ENCODE measurements at regions not wholly inside any gene's neighbourhood (a gene's known extent, or its start where the extent isn't known, plus 50 kb on each side); places are given as distances from the start of the nearest gene placed in this dataset.
A peak's percentile ranks its signal among the peaks of the same experiment; 100 is the strongest.

GRCh38 chr2:111632661-111633060 lies 251.3 kb downstream of the ANAPC1 start:
- H3K9me3 Mint-ChIP-seq = peaks cover 35% of the 10 kb centered on the region
- Histone ChIP-seq H3K4me3 (no peak overlapping the region), H3K79me2 (ENCODE audit: low read depth) (no peaks in the 10 kb centered on the region), H3K27me3 (no peaks in the 10 kb centered on the region), H3K4me2 (no peak overlapping the region), H3K4me1 (no peaks in the 10 kb centered on the region), H3K36me3 (no peaks in the 10 kb centered on the region), H2AFZ (replicated peaks) (peak overlapping the region; percentile 79), H3K9me3 (ENCODE audit: low read depth) (peaks cover 4% of the 10 kb centered on the region), H3F3A (ENCODE audit: low read depth) (no peaks in the 10 kb centered on the region), H4K20me1 (ENCODE audit: low read depth) (no peaks in the 10 kb centered on the region), H3K27ac (no peak overlapping the region), H3K9ac (no peak overlapping the region)
- no peak overlapping the region for H3K27ac Mint-ChIP-seq
- peaks cover 4% of the 10 kb centered on the region for H3K36me3 Mint-ChIP-seq
- no peaks in the 10 kb centered on the region for H3K4me1 Mint-ChIP-seq
- DNase-seq (ENCODE audit: low spot score) = no peak
- H3K27me3 Mint-ChIP-seq (ENCODE audit: insufficient read depth, low read depth) = no peaks in the 10 kb centered on the region
- no peak overlapping the region for H3K4me3 Mint-ChIP-seq
- TF ChIP-seq CTCF (IDR thresholded peaks at IDR 0.05) (no peak), EZH2 (IDR thresholded peaks at IDR 0.05) (no peak), EZH2phosphoT487 (IDR thresholded peaks at IDR 0.05) (no peak)

- H3K36me3 ChIP-seq = no peaks in the 10 kb centered on the region
- no peak for DNase-seq (ENCODE audit: low spot score)
- no peaks in the 10 kb centered on the region for H3K27me3 Mint-ChIP-seq (ENCODE audit: insufficient read depth, low read depth)
- H2AFZ ChIP-seq (replicated peaks) = peak overlapping the region; percentile 79
- H3F3A ChIP-seq (ENCODE audit: low read depth) = no peaks in the 10 kb centered on the region
- peaks cover 4% of the 10 kb centered on the region for H3K9me3 ChIP-seq (ENCODE audit: low read depth)
- no peak overlapping the region for H3K9ac ChIP-seq
- no peak overlapping the region for H3K27ac Mint-ChIP-seq
- no peaks in the 10 kb centered on the region for H3K79me2 ChIP-seq (ENCODE audit: low read depth)
- H3K9me3 Mint-ChIP-seq = peaks cover 32% of the 10 kb centered on the region
- no peaks in the 10 kb centered on the region for H3K4me1 Mint-ChIP-seq
- no peak overlapping the region for H3K4me2 ChIP-seq
- H3K4me3 Mint-ChIP-seq = no peak overlapping the region
- H3K27ac ChIP-seq = no peak overlapping the region
- TF ChIP-seq EZH2 (IDR thresholded peaks at IDR 0.05) (no peak), EZH2phosphoT487 (IDR thresholded peaks at IDR 0.05) (no peak), CTCF (IDR thresholded peaks at IDR 0.05) (no peak)
- H3K4me1 ChIP-seq = no peaks in the 10 kb centered on the region
- no peaks in the 10 kb centered on the region for H4K20me1 ChIP-seq (ENCODE audit: low read depth)
- peaks cover 4% of the 10 kb centered on the region for H3K36me3 Mint-ChIP-seq
- no peaks in the 10 kb centered on the region for H3K27me3 ChIP-seq
- H3K4me3 ChIP-seq = no peak overlapping the region
Observed at GRCh38 chr2:111633189-111633588, 250.8 kb downstream of the ANAPC1 start.

GRCh38 chr2:111633643-111634042 lies 250.3 kb downstream of the ANAPC1 start:
- no peaks in the 10 kb centered on the region for H3K27me3 ChIP-seq
- no peaks in the 10 kb centered on the region for H3K79me2 ChIP-seq (ENCODE audit: low read depth)
- TF ChIP-seq EZH2 (IDR thresholded peaks at IDR 0.05) (no peak), CTCF (IDR thresholded peaks at IDR 0.05) (no peak), EZH2phosphoT487 (IDR thresholded peaks at IDR 0.05) (no peak)
- H3K4me1 ChIP-seq = no peaks in the 10 kb centered on the region
- no peaks in the 10 kb centered on the region for H3K4me1 Mint-ChIP-seq
- no peaks in the 10 kb centered on the region for H4K20me1 ChIP-seq (ENCODE audit: low read depth)
- no peak overlapping the region for H3K4me2 ChIP-seq
- H3K9ac ChIP-seq = no peak overlapping the region
- H3K27ac ChIP-seq = no peak overlapping the region
- no peak for DNase-seq (ENCODE audit: low spot score)
- H3K9me3 Mint-ChIP-seq = peaks cover 30% of the 10 kb centered on the region
- no peaks in the 10 kb centered on the region for H3K36me3 ChIP-seq
- H3K27ac Mint-ChIP-seq = no peak overlapping the region
- H3K27me3 Mint-ChIP-seq (ENCODE audit: insufficient read depth, low read depth) = no peaks in the 10 kb centered on the region
- H3F3A ChIP-seq (ENCODE audit: low read depth) = no peaks in the 10 kb centered on the region
- peaks cover 4% of the 10 kb centered on the region for H3K36me3 Mint-ChIP-seq
- H3K9me3 ChIP-seq (ENCODE audit: low read depth) = peaks cover 4% of the 10 kb centered on the region
- no peak overlapping the region for H3K4me3 Mint-ChIP-seq
- H2AFZ ChIP-seq (replicated peaks) = no peak overlapping the region
- no peak overlapping the region for H3K4me3 ChIP-seq

Data from neural progenitor cell (in vitro differentiated cells).